SJCRH30 (cell line): ENCODE measurements at regions not wholly inside any gene's neighbourhood (a gene's known extent, or its start where the extent isn't known, plus 50 kb on each side); places are given as distances from the start of the nearest gene placed in this dataset.

ENCODE experiments used
- DNase-seq, 2 experiments: peaks; one replicate each; pipeline ENCODE4 v3.0.0-alpha.2; 2015 to 2020
- H3K27ac ChIP-seq: fragments of 250-450 bp; sonication (Bioruptor Pico); 2 replicates; pipeline ENCODE4 v1.5.1; 2020; ENCODE audit warnings: mild to moderate bottlenecking, moderate library complexity
- H3K27me3 ChIP-seq: fragments of 250-450 bp; sonication (Bioruptor Pico); 2 replicates; pipeline ENCODE4 v1.5.1; 2020; ENCODE audit warnings: mild to moderate bottlenecking, moderate library complexity
- H3K36me3 ChIP-seq: fragments of 250-450 bp; sonication (Bioruptor Pico); 2 replicates; pipeline ENCODE4 v1.5.1; 2020; ENCODE audit warnings: mild to moderate bottlenecking, moderate library complexity
- H3K4me1 ChIP-seq: fragments of 250-450 bp; sonication (Bioruptor Pico); 2 replicates; pipeline ENCODE4 v1.5.1; 2020; ENCODE audit warnings: mild to moderate bottlenecking, moderate library complexity
- H3K4me3 ChIP-seq: fragments of 250-450 bp; sonication (Bioruptor Pico); 2 replicates; pipeline ENCODE4 v1.5.1; 2020; ENCODE audit warnings: mild to moderate bottlenecking, moderate library complexity
- H3K9me3 ChIP-seq: fragments of 250-450 bp; sonication (Bioruptor Pico); replicated peaks from 2 replicates; pipeline ENCODE4 v1.5.1; 2020; ENCODE audit warnings: mild to moderate bottlenecking, moderate library complexity

DNA sequence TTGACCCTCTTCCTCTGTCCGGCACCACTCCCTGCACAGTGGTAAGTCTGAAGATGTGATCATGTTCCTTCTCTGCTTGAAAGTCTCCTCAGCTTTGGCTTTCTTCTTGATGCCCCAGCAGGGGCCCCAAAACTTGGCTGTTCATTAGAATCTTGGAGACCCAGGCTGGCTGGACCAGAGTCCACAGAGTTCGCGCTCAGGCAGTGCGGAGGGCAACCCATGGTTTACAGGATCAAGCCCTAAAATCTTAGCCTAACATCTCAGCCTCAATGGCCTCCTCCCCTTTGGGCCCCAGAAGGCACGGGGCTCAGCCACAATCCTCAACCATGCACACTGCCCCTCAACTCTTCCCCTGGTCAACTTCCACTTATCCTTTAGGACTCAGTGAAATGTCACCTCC, 72.9 kb upstream of the GTSF1L start:
- H3K9me3 ChIP-seq = peaks cover 4% of the 10 kb centered on the region; the same call in 1 of the 2 replicates
- H3K4me1 ChIP-seq = no peaks in the 10 kb centered on the region
- no peak for DNase-seq
- H3K36me3 ChIP-seq = no peaks in the 10 kb centered on the region
- peaks cover 11% of the 10 kb centered on the region for H3K27me3 ChIP-seq
- no peak overlapping the region for H3K4me3 ChIP-seq
- H3K27ac ChIP-seq = no peak overlapping the region

DNA sequence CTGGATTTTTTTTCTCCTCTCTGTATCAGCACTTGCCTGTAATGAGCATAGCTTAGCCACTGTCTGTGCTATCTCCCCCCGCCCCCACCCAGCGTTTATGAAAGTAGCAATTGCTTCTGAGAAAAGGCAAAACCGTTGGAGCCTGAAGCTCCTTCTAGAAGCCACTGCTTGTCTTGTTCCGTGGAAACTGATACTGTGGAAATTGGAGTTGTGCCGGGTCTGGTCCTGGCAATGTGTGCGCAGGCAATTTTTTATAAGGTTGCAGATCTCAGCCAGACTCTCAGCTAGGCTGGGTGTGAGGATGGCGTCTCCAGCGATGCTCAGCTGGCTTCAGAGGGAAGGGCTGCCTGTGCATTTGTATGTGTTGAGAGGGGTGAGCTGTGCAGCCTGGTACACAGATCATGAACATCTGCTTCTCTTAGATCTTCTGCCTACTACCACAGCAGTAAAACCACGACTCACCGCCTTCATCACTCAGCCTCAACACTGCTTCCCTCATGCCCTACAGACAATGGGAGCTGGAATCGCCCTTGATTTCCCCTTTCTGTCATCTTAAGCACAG, 72.4 kb upstream of the GTSF1L start:
- H3K4me1 ChIP-seq = no peaks in the 10 kb centered on the region
- no peak for DNase-seq
- no peaks in the 10 kb centered on the region for H3K36me3 ChIP-seq
- peaks cover 4% of the 10 kb centered on the region; the same call in 1 of the 2 replicates for H3K9me3 ChIP-seq
- peaks cover 11% of the 10 kb centered on the region for H3K27me3 ChIP-seq
- H3K27ac ChIP-seq = no peak overlapping the region
- H3K4me3 ChIP-seq = no peak overlapping the region

DNA sequence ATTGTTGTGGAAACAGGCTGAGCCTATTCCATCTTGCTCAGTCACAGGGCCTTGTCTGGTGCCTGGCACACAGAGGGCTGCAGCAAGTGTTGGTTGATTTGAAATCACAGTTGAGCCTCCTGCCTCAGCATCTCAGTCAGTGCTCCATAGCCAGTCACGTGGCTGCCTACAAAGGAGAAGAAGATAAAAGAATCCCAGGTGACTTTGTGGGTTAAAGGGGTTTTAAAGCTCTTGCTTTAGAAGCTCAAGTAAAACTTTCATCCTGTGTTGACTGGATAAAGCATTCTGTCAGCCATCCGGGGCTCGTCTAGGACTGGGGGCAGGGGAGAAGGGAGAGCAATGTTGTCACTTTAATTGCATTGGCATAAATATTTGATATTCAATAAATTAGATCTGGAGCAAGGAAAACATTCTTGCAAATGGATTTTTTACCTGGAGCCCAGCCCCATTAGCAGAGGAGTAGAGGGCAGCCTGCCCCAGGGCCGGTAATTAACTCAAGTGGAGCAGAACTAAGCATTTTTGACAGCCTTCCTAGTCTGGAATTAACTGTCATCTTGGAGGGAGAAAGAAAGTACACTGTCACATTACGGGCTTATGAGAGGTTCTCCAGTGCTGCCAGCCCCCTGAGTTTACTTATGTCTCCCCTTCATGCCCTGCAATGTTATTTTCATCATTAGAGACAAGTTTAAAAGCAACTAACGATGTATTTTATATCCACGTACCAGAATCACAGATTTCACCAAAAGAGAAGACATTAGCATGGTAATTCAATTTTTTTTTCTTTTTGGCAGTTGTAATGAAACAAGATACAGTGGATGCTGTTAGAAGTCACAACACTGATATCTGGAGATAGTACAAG, 71.7 kb upstream of the GTSF1L start:
- Histone ChIP-seq H3K4me1 (no peaks in the 10 kb centered on the region), H3K27ac (no peak overlapping the region), H3K27me3 (peaks cover 11% of the 10 kb centered on the region), H3K4me3 (no peak overlapping the region), H3K9me3 (peaks cover 2% of the 10 kb centered on the region; the same call in 1 of the 2 replicates), H3K36me3 (no peaks in the 10 kb centered on the region)
- no peak for DNase-seq

DNA sequence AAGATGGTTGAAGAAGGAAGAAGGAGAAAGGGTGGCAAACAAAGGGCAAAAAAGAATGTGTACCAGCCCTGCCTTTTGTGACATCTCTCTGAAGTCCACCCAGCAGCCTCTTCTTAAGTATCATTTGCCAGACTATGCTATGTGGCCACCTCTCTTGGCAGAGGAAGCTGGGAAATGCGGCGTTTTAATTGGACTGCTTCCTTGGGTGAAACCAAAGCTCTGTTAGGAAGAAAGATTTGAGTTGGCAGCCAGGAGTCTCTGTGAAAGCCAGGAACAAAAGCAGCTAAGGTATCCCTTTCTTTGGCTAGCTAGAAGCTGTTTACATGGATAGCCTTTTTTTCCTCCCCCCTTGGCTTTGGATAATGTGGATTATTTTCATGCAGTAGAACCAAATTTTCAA, 67.5 kb upstream of the GTSF1L start:
- Histone ChIP-seq H3K36me3 (no peaks in the 10 kb centered on the region), H3K4me3 (no peak overlapping the region)

GRCh38 chr20:43789593-43789992, 62.8 kb upstream of the GTSF1L start:
- DNase-seq = no peak
- 0 out of 2 replicates have a peak, but pooled peaks cover 3% of the 10 kb centered on the region for H3K9me3 ChIP-seq

More for the DNA sequence above, 67.5 kb upstream of the GTSF1L start:
- H3K27ac ChIP-seq = no peak overlapping the region
- H3K27me3 ChIP-seq = peaks cover 8% of the 10 kb centered on the region; the same call in 1 of the 2 replicates
- DNase-seq = no peak
- no peaks in the 10 kb centered on the region for H3K4me1 ChIP-seq
- H3K9me3 ChIP-seq = 0 out of 2 replicates have a peak, but pooled peaks cover 3% of the 10 kb centered on the region

GRCh38 chr20:43787937-43788336, 61.1 kb upstream of the GTSF1L start:
- Histone ChIP-seq H3K27me3 (no peaks in the 10 kb centered on the region), H3K27ac (no peak overlapping the region), H3K4me1 (no peaks in the 10 kb centered on the region), H3K4me3 (no peak overlapping the region), H3K36me3 (no peaks in the 10 kb centered on the region), H3K9me3 (0 out of 2 replicates have a peak, but pooled peaks cover 3% of the 10 kb centered on the region)
- no peak for DNase-seq

More at GRCh38 chr20:43789593-43789992, 62.8 kb upstream of the GTSF1L start:
- Histone ChIP-seq H3K4me3 (no peak overlapping the region), H3K27me3 (no peaks in the 10 kb centered on the region), H3K4me1 (no peaks in the 10 kb centered on the region), H3K36me3 (no peaks in the 10 kb centered on the region), H3K27ac (no peak overlapping the region)

- H3K4me3 ChIP-seq = no peak overlapping the region
- DNase-seq = no peak
- no peaks in the 10 kb centered on the region for H3K27me3 ChIP-seq
- H3K27ac ChIP-seq = no peak overlapping the region
- H3K4me1 ChIP-seq = no peaks in the 10 kb centered on the region
- H3K36me3 ChIP-seq = no peaks in the 10 kb centered on the region
- H3K9me3 ChIP-seq = 0 out of 2 replicates have a peak, but pooled peaks cover 2% of the 10 kb centered on the region
Observed at GRCh38 chr20:43786885-43787284, 60.1 kb upstream of the GTSF1L start.

DNA sequence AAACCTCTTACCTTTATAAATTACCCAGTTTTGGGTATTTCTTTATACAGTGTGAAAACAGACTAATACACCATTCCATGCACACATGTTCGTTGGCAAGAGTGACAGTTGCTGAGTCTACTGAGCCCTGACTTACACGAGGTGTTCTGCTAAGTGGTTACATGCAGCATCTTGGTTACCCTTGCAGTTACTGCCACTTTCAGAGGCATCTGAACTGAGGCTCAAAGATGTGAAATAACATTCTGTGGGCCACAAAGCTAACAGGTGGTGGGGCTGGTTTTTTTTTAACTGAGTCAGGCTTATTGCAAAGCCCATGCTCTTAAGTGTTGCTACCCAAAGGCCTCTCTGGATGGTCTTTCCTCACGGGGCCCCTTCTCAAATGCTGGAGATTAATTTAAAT, 54.4 kb upstream of the GTSF1L start:
- DNase-seq = peak in 1 of 2 experiments; percentile 32
- peaks cover 2% of the 10 kb centered on the region; the same call in 1 of the 2 replicates for H3K9me3 ChIP-seq

DNA sequence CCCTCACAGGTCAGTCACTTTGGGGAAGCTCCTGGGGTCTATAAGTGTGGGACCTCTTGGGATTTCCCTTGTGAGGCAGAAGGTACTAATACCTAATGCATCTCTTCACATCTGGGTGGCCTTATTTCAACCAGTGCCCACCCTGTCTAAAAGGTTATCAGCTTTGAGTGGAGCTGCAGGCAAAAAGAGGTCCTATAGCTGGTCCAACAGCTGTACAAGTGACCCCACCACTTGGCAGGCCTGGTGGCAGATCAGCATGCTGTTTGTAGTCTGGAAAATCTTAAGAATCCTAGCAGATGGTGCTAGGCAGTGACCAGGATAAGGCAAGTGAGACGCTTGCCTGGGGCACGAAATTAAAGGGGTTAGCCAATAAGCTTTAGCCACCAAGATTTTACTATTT, 51.6 kb upstream of the GTSF1L start:
- H3K36me3 ChIP-seq = no peaks in the 10 kb centered on the region
- no peaks in the 10 kb centered on the region for H3K4me1 ChIP-seq
- no peaks in the 10 kb centered on the region for H3K27me3 ChIP-seq
- DNase-seq = no peak
- peaks cover 5% of the 10 kb centered on the region; the same call in 1 of the 2 replicates for H3K9me3 ChIP-seq
- no peak overlapping the region for H3K4me3 ChIP-seq
- no peak overlapping the region for H3K27ac ChIP-seq

More for the DNA sequence above, 54.4 kb upstream of the GTSF1L start:
- H3K4me1 ChIP-seq = no peaks in the 10 kb centered on the region
- no peaks in the 10 kb centered on the region for H3K36me3 ChIP-seq
- H3K27ac ChIP-seq = no peak overlapping the region
- no peak overlapping the region for H3K4me3 ChIP-seq
- no peaks in the 10 kb centered on the region for H3K27me3 ChIP-seq

DNA sequence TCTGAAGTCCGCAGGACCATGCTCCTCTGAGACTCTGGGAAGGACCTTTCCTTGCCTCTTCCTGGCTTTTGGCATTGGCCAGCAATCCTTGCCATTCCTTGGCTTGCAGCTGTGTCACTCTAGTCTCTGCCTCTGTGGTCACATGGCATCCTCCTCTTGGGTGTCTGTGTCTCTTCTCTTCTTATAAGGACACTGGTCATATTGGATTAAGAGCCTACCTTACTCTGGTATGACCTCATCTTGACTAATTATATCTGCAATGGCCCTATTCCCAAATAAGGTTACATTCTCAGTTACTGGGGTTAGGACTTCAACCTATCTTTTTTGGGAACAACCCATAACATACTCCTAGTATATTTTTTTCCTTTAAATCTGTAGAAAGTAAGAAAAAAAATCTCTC, 49.9 kb upstream of the GTSF1L start:
- DNase-seq = no peak
- no peak overlapping the region for H3K27ac ChIP-seq

More for the DNA sequence above, 49.9 kb upstream of the GTSF1L start:
- Histone ChIP-seq H3K4me1 (no peaks in the 10 kb centered on the region), H3K4me3 (no peak overlapping the region), H3K36me3 (no peaks in the 10 kb centered on the region), H3K9me3 (peaks cover 6% of the 10 kb centered on the region; the same call in 1 of the 2 replicates), H3K27me3 (no peaks in the 10 kb centered on the region; the same call in 1 of the 2 replicates)
